ENCODE measurements at regions not wholly inside any gene's neighbourhood (a gene's known extent, or its start where the extent isn't known, plus 50 kb on each side); places are given as distances from the start of the nearest gene placed in this dataset.

GRCh38 chr11:127098684-127099083, 98.1 kb upstream of the KIRREL3 start:
- no peak for DNase-seq

DNA sequence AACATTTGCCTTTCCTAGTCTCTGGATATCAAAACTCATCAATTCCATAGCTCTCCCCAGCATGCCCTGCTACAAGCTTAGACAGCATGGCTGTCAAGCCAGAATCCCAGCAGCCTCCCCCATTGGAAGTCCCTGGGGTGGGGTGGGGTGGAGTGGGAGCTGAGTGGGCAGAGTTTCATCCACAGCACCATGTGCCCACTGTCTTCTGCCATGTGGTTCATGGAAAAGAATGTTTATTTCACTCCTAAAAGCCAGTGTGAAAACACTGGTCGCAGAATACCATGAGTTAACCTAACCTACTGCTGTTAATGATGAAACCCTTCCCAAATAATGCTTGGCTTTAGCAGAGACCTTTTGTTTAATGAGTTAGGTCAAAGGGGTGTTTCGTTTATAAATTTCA, 80.2 kb upstream of the KIRREL3 start:
- DNase-seq, result no peak

DNA sequence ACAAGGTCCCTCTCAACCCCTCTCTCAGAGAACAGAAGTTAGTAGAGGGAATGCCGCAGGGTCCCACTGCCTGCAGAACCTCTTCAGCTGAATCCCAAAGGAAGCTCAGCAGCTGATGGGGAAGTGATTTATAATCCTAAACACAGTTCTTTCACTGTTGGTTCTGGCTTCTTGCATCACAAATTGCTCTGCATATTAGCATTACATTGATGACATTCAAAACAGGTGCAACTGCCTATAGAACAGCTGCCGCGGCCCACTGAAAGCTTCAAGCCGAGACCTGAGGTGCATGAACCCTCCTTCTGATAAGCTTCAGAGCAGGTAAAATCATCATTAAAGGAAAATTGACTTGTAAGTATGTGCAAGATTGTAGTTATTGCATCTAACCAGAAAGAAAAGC, 75.2 kb upstream of the KIRREL3 start:
- no peak for DNase-seq

GRCh38 chr11:127074151-127074761, 73.7 kb upstream of the KIRREL3 start:
- DNase-seq, result no peak

GRCh38 chr11:127073621-127074020, 73.1 kb upstream of the KIRREL3 start:
- DNase-seq, result no peak

GRCh38 chr11:127071606-127072005, 71.0 kb upstream of the KIRREL3 start:
- DNase-seq, result no peak

DNA sequence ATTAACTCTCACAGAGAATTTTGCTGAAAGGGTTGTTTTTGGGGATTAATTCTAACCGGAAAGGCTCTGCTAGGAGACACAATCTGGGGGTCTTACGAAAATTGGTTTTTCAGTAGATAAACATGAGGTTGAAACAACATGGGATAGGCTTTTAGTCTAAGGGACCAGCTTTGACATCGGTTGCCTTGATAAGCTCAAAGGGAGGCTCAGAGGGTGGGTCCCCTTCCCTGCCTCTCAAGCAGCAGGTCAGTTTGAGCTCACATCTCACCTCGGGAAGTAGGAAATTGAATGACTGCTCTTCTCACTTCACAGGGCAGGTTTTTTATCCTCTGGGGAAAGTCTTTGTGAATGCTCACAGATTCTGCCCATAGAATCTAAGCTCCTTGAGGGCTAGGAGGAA, 70.2 kb upstream of the KIRREL3 start:
- no peak for DNase-seq

- DNase-seq, result no peak
These were observed 66.0 kb upstream of the KIRREL3 start for GRCh38 chr11:127066401-127067090.

- DNase-seq, result no peak
These were observed 62.7 kb upstream of the KIRREL3 start for GRCh38 chr11:127063241-127063640.

DNA sequence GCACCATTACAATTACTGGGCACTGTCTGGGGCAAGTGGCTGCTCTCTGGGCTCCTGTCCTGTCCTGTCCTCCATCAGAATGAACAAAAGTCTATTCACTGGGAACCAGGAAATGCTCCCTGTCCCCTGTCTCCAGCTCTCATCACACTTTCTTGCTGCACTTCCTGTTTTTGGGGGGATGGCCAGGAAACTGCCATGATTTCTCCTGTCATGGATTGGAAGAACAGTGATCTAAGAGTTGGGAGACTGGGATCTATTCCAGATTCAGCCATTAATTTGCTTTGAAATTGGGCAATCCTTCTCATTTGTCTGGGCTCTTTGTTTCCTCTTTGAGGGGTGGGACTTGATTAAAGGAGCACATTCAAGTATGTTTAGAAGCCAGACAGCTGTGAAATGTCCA, 61.4 kb upstream of the KIRREL3 start:
- no peak for DNase-seq

GRCh38 chr11:127059750-127060149, 59.2 kb upstream of the KIRREL3 start:
- DNase-seq, result no peak

GRCh38 chr11:127059286-127059685, 58.7 kb upstream of the KIRREL3 start:
- DNase-seq, result no peak

DNA sequence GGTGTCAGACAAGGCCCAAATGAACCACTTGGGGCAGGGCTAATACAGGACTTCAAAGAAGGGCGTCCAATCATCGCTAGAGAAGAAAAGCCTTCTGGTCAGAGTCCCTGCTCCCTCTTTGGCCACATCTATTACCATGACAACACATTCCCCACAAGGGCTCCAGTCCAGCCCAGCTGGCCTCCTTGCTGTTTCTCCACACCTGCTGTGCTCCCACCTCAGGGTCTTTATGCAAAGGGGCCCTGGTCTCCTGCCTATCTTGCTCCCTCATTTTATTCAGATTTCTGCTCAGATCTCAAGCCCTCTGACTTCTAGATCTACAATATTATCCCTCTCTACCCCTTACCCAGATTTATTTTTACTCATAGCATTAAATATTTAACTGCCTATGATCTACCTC, 58.0 kb upstream of the KIRREL3 start:
- no peak for DNase-seq

DNA sequence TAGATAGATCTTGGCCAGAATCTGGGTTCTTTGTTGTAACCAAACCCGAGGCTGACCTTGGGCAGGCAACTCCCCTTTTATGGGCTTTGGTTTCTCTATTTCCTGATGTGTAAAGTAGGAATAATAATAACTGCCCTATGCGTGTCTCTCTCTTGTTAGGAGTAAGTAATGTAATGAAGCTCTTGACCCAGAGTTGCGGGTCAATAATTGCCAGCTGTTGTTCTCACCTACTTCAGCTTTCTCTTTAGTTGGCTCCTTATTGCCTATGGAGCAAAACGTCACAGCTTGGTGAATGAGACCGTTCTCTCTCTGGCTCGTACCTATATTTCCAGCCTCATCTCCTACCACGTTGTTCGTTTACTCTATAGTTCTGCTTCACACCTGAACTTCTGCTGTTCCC, 56.6 kb upstream of the KIRREL3 start:
- no peak for DNase-seq

- DNase-seq, result no peak
These were observed 55.9 kb upstream of the KIRREL3 start for GRCh38 chr11:127056338-127056971.

- no peak for DNase-seq
These were observed 54.7 kb upstream of the KIRREL3 start for GRCh38 chr11:127055236-127055635.

GRCh38 chr11:127054153-127054552, 53.6 kb upstream of the KIRREL3 start:
- no peak for DNase-seq

DNA sequence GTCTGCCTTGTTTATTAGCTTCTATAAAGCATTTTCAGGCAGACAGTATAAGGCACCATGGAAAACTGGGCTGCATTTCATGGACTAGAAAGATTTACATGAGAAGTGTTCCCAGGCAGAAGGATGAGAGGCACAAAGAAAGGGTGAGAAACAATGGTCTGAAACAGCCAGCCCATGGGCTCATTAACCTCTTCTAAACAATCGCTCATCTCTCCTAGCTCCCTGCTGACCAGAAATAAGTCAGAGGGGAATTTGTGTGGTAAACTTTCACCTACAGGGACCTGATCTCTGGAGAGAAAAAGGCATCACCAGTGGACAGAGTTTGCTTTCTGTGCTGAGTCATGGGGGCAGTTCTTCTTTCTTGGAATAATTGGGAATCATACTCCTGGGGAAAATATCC, 51.8 kb upstream of the KIRREL3 start:
- no peak for DNase-seq

Measured in KG1 (cell line).